PC-9 (cell line): ENCODE measurements at regions not wholly inside any gene's neighbourhood (a gene's known extent, or its start where the extent isn't known, plus 50 kb on each side); places are given as distances from the start of the nearest gene placed in this dataset.

Experiments
- BruUV-seq: library from RNA; stranded (reverse); fragments of 400-500 nt; replicated peaks from 2 replicates; lab custom pipeline; 2021; lab: Mats Ljungman, UMichigan
- CTCF ChIA-PET: fragments of 300-600 bp; sonication (Branson Sonifier 250); formaldehyde crosslinking; loops from one replicate; lab custom pipeline; 2022; ENCODE audit warnings: antibody characterized with exemption; lab: Charles Lee
- POLR2A ChIA-PET: fragments of 300-600 bp; sonication (Branson Sonifier 250); formaldehyde crosslinking; loops from one replicate; lab custom pipeline; 2022; ENCODE audit warnings: antibody characterized with exemption; ENCODE audit not compliant: unreplicated experiment; lab: Charles Lee
- DNase-seq, 2 experiments: peaks; one replicate each; pipeline versions ENCODE4 v3.0.0 to v3.0.0-alpha.2; 2015 to 2022; ENCODE audit warnings: mixed read lengths in 1 of 2
- H2AFZ ChIP-seq: fragments of 200-600 bp; sonication (generic); 2 replicates; pipeline ENCODE4 v1.8.1; 2017; ENCODE audit warnings: antibody characterized with exemption
- H3F3A ChIP-seq: fragments of 200-600 bp; sonication (generic); 2 replicates; pipeline ENCODE4 v1.8.1; 2017; ENCODE audit warnings: antibody characterized with exemption, mild to moderate bottlenecking, low read depth; ENCODE audit not compliant: insufficient read depth
- H3K27ac ChIP-seq: fragments of 200-600 bp; sonication (generic); 2 replicates; pipeline ENCODE4 v1.6.1; 2016; ENCODE audit warnings: mixed run types
- H3K27me3 ChIP-seq: fragments of 200-600 bp; sonication (generic); 2 replicates; pipeline ENCODE4 v1.6.1; 2016; ENCODE audit warnings: low read depth, mixed run types; ENCODE audit not compliant: insufficient read depth
- H3K36me3 ChIP-seq: fragments of 200-600 bp; sonication (generic); 2 replicates; pipeline ENCODE4 v1.6.1; 2016; ENCODE audit warnings: low read depth, mixed run types
- H3K4me1 ChIP-seq: fragments of 200-600 bp; sonication (generic); replicated peaks from 2 replicates; pipeline ENCODE4 v1.6.1; 2016; ENCODE audit warnings: mixed run types; ENCODE audit not compliant: insufficient read depth
- H3K4me2 ChIP-seq: fragments of 200-600 bp; sonication (generic); 2 replicates; pipeline ENCODE4 v1.6.1; 2017; ENCODE audit warnings: mixed run types
- H3K4me3 ChIP-seq: fragments of 200-600 bp; sonication (generic); 2 replicates; pipeline ENCODE4 v1.6.1; 2016; ENCODE audit warnings: mixed run types
- H3K79me2 ChIP-seq: fragments of 200-600 bp; sonication (generic); 2 replicates; pipeline ENCODE4 v1.6.1; 2017; ENCODE audit warnings: low read depth, mixed run types
- H3K9me2 ChIP-seq: fragments of 200-600 bp; sonication (generic); 2 replicates; pipeline ENCODE4 v1.8.1; 2017; ENCODE audit warnings: mild to moderate bottlenecking; ENCODE audit not compliant: insufficient read depth
- H3K9me3 ChIP-seq: fragments of 200-600 bp; sonication (generic); 2 replicates; pipeline ENCODE4 v1.8.1; 2016; ENCODE audit warnings: low read depth; ENCODE audit not compliant: insufficient read depth
- H4K20me1 ChIP-seq: fragments of 200-600 bp; sonication (generic); 2 replicates; pipeline ENCODE4 v1.8.1; 2017; ENCODE audit not compliant: insufficient read depth
- EZH2 ChIP-seq: fragments of 200-600 bp; sonication (generic); IDR thresholded peaks from 2 replicates; pipeline ENCODE4 v1.8.0; 2017; ENCODE audit warnings: antibody characterized with exemption, low read depth
- intact Hi-C: fragments of 100-400 bp; cut with micrococcal nuclease; formaldehyde crosslinking; loops from one replicate; pipeline ENCODE4 v1.10.0; 2022; ENCODE audit not compliant: unreplicated experiment
- TF ChIP-seq, protein P1 (sequence below): fragments of 200-600 bp; sonication (generic); conservative IDR thresholded peaks from 2 replicates; pipeline ENCODE4 v1.6.1; 2017; ENCODE audit warnings: mixed run types, antibody characterized with exemption, mild to moderate bottlenecking, moderate library complexity

DNA sequence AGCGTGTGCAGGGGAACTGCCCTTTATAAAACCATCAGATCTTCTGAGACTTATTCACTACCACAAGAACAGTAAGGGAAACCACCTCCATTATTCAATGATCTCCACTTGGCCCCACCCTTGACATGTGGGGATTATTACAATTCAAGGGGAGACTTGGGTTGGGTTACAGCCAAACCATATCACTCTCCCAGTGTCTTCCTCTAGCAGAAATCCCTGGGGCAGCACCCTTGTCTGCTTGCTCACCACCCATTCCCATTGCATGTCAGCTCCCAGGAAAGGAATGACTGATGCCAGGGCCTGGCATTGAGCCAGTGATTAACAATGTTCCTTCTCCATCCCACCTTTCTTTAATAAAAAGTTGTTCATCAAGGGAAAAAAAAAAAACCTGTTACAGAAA lies 199.0 kb downstream of the IRX1 start:
- no peak overlapping the region for H3K4me2 ChIP-seq
- ChIA-PET CTCF (no interaction called here), POLR2A (no interaction called here)
- DNase-seq = no peak
- no peak overlapping the region for H3K27ac ChIP-seq
- intact Hi-C loops = no loop called here
- no peaks in the 10 kb centered on the region; the same call in 1 of the 2 replicates for H4K20me1 ChIP-seq
- peaks cover 5% of the 10 kb centered on the region; the same call in 1 of the 2 replicates for H3K9me2 ChIP-seq
- H3K36me3 ChIP-seq = no peaks in the 10 kb centered on the region
- no peak overlapping the region for H3K4me3 ChIP-seq
- no peak overlapping the region for H2AFZ ChIP-seq
- no peaks in the 10 kb centered on the region for H3K9me3 ChIP-seq
- H3K4me1 ChIP-seq = no peaks in the 10 kb centered on the region
- H3F3A ChIP-seq = no peaks in the 10 kb centered on the region
- H3K79me2 ChIP-seq = no peaks in the 10 kb centered on the region
- TF ChIP-seq, protein P1, sequence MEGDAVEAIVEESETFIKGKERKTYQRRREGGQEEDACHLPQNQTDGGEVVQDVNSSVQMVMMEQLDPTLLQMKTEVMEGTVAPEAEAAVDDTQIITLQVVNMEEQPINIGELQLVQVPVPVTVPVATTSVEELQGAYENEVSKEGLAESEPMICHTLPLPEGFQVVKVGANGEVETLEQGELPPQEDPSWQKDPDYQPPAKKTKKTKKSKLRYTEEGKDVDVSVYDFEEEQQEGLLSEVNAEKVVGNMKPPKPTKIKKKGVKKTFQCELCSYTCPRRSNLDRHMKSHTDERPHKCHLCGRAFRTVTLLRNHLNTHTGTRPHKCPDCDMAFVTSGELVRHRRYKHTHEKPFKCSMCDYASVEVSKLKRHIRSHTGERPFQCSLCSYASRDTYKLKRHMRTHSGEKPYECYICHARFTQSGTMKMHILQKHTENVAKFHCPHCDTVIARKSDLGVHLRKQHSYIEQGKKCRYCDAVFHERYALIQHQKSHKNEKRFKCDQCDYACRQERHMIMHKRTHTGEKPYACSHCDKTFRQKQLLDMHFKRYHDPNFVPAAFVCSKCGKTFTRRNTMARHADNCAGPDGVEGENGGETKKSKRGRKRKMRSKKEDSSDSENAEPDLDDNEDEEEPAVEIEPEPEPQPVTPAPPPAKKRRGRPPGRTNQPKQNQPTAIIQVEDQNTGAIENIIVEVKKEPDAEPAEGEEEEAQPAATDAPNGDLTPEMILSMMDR = no peak
- TF ChIP-seq EZH2 = no peak
- no TSS peak for BruUV-seq
- peaks cover 17% of the 10 kb centered on the region for H3K27me3 ChIP-seq

DNA sequence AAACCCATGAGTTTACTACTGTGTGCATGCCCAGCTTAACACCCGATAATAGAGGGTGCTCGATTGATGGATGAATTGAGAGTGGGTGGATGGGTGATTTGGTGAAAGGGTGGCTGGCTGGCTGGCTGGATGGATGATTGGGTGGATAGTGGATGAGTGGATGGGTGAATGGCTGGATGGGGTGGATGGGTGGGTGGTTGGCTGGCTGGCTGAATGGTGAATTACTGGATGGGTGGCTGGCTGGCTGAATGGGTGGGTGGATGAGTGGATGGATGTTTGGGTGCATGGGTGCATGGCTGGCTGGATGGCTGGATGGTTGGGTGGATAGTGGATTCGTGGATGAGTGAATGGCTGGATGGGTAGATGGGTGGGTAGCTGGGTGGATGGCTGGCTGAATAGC lies 201.1 kb downstream of the IRX1 start:
- peaks cover 5% of the 10 kb centered on the region; the same call in 1 of the 2 replicates for H3K9me2 ChIP-seq
- BruUV-seq = no TSS peak
- no peaks in the 10 kb centered on the region for H3K36me3 ChIP-seq
- no peaks in the 10 kb centered on the region for H4K20me1 ChIP-seq
- no peak for DNase-seq
- TF ChIP-seq, protein P1 = no peak
- TF ChIP-seq EZH2 = no peak
- H3K4me3 ChIP-seq = no peak overlapping the region
- ChIA-PET CTCF (no interaction called here), POLR2A (no interaction called here)
- no peaks in the 10 kb centered on the region for H3K9me3 ChIP-seq
- no peak overlapping the region for H3K27ac ChIP-seq
- intact Hi-C loops = no loop called here
- H3K27me3 ChIP-seq = 0 out of 2 replicates have a peak, but pooled peaks cover 7% of the 10 kb centered on the region
- no peak overlapping the region for H2AFZ ChIP-seq
- H3K4me1 ChIP-seq = no peaks in the 10 kb centered on the region
- H3K4me2 ChIP-seq = no peak overlapping the region
- no peaks in the 10 kb centered on the region for H3K79me2 ChIP-seq
- no peaks in the 10 kb centered on the region for H3F3A ChIP-seq

DNA sequence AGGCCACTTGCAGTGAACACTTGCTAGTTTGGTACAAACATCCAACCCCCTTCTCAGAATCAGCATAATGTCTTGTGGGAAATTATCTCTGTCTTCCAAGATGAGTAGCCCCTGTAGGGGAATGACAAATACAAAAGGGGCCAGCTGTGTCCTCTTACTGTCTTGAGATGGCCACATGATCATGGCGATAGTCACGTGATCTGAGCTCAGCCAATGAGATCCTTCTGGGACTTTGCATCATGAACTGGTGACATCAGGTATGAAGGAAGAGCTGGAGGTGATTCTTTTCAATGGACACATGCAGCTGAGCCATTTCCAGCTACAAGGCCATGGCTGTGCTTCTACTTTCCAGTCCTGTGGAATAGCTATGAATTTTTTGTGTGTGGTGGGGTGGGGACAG lies 206.3 kb downstream of the IRX1 start:
- no peak overlapping the region for H3K4me3 ChIP-seq
- no peaks in the 10 kb centered on the region for H3F3A ChIP-seq
- no peak for DNase-seq
- CTCF ChIA-PET = no interaction called here
- H3K9me3 ChIP-seq = no peaks in the 10 kb centered on the region
- no peak overlapping the region for H2AFZ ChIP-seq
- H3K9me2 ChIP-seq = no peaks in the 10 kb centered on the region
- no peak overlapping the region for H3K4me2 ChIP-seq
- POLR2A ChIA-PET = no interaction called here
- no peaks in the 10 kb centered on the region for H4K20me1 ChIP-seq
- no peaks in the 10 kb centered on the region for H3K79me2 ChIP-seq
- H3K27me3 ChIP-seq = peaks cover 24% of the 10 kb centered on the region
- BruUV-seq = no TSS peak
- TF ChIP-seq, protein P1 = no peak
- TF ChIP-seq EZH2 = no peak
- no peaks in the 10 kb centered on the region for H3K36me3 ChIP-seq
- intact Hi-C loops = no loop called here
- H3K4me1 ChIP-seq = no peaks in the 10 kb centered on the region
- no peak overlapping the region for H3K27ac ChIP-seq
